Stimulated activated CD4-positive, alpha-beta T cell treated with anti-CD3 and anti-CD28 coated beads, Interleukin-1b, Interleukin-23, amount 100 ng/mL, for 24 hours (primary cell): ENCODE measurements at regions not wholly inside any gene's neighbourhood (a gene's known extent, or its start where the extent isn't known, plus 50 kb on each side); places are given as distances from the start of the nearest gene placed in this dataset.

Experiments used
- DNase-seq, 4 experiments: peaks; one replicate each; pipeline ENCODE4 v3.0.0-alpha.2; 2020; ENCODE audit warnings: low read depth in 4 of 4, low spot score in 1 of 4

DNA sequence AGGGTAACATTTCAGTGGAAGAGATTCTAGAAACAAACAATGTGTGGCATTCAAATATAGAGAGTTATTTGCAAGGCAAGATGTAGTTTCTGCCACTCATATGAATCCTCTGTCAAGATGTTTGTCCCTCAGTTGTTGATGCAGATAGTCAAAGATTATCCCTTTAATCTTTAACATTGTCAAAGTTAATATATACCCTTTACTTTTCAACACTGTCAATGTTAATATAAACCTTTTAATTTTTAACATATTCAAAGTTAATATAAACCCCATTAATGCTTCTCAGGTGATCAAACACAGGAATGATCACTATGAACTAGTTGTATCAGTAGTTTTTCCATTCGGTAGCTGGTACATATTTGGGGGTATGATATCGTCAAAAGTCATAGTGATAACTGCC, 51.9 kb upstream of the PICALM start:
- DNase-seq: no peak

DNA sequence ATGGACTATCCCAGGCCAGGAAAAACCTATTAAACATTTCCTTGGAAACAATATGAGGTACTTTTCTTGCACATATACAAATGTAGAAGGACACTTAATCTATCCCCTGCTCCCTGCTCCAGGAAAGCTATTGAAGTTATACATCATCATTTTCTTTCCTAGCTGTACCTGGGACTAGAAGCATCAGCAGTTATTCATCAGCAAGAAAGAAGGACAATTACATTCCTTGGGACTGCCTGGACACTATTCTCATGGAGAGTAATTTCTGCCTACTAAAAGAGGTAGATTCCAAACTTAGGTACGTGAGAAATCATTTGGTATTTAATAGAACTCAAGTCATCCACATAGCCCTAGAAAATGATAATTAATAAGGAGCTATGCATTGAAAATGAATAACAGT, 51.0 kb upstream of the PICALM start:
- no peak for DNase-seq

DNA sequence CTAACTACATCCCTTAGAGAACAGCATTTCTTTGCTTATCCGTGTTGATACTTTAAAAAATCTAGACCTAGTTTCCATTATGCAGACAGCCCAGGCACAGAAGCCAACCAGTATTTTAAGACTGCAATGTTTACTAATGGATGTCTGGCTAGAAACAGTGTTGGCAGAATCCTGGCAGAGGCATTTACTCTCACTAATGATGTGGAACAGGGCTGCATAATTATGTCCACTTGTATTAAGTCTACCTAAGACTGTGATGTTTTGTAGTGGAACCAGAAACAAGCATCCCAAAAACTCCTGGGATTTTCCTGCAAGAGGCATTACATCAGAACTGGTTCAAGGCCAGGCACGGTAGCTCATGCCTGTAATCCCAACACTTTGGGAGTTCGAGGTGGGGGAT, 50.2 kb upstream of the PICALM start:
- DNase-seq: no peak
